ENCODE measurements at regions not wholly inside any gene's neighbourhood (a gene's known extent, or its start where the extent isn't known, plus 50 kb on each side); places are given as distances from the start of the nearest gene placed in this dataset.

DNA sequence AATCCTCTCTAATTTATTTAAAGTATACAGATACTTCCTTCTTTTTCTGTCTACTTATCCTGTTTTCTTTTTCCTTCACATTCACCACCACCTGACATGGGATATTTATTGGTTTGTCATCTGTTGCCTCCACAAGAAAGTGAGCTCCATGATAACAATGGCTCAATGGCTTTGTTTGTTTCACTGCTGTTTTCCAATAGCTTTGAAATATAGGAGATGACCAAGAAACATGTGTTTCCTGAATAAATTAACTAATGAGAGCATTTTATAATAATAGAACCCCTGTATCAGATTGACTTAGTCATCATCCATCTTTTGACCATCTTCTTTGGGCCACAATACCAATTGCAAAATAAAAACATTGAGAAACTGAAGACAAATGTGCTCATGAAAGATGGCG, 180.2 kb upstream of the GAS1 start (continued):
- TF ChIP-seq CTBP2 (IDR thresholded peaks at IDR 0.05; ENCODE audit: borderline replicate concordance, insufficient read depth, insufficient read length, low read length) (no peak), SAP30 (IDR thresholded peaks at IDR 0.05; ENCODE audit: insufficient read depth, insufficient replicate concordance, low read length) (no peak), TCF12 (IDR thresholded peaks at IDR 0.05; ENCODE audit: low read depth, low read length) (no peak)
